HG03064 (cell line): ENCODE measurements at regions not wholly inside any gene's neighbourhood (a gene's known extent, or its start where the extent isn't known, plus 50 kb on each side); places are given as distances from the start of the nearest gene placed in this dataset.

Experiments used
- ATAC-seq: cut with Tn5 transposase; IDR thresholded peaks from one replicate; pipeline ENCODE4 v1.9.1; 2021; ENCODE audit warnings: low read depth; ENCODE audit not compliant: unreplicated experiment

DNA sequence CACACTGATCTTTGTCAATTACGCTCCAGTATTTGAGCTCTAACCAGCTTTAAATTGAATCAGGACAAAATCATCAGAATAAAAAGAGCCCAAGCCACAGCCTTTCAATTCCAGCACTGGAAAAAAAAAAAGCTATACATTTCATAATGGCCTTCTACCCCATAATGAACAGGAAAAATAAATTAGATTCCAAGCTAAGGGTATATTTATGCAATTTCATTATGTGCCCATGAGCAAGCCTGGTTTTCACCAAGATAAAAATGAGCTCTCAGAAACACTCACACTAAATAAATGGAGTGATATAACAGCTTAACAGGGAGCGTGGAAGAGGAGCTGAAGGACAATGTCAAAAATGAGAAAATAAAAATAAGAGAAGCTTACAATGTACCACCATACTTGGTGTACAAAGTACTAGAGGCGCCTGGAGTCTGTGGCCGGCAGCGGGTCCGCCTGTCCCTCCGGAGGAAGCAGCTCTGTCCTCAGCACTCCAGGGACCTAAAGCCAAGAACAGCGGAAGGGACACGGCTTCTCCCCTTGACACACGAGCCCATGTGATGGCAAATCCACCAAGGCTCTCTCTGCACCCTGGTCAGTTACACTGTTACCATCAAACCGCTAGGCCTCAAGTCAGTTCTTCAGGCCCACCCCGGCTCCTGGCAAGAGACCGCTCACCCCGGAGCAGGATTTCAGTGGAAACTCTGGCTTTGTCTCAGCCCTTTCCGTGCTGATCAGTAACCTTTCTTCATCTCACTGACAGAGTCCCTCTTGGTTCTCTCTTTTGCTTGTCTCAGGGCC lies 69.6 kb downstream of the RBFOX3 start:
- no peak for ATAC-seq

DNA sequence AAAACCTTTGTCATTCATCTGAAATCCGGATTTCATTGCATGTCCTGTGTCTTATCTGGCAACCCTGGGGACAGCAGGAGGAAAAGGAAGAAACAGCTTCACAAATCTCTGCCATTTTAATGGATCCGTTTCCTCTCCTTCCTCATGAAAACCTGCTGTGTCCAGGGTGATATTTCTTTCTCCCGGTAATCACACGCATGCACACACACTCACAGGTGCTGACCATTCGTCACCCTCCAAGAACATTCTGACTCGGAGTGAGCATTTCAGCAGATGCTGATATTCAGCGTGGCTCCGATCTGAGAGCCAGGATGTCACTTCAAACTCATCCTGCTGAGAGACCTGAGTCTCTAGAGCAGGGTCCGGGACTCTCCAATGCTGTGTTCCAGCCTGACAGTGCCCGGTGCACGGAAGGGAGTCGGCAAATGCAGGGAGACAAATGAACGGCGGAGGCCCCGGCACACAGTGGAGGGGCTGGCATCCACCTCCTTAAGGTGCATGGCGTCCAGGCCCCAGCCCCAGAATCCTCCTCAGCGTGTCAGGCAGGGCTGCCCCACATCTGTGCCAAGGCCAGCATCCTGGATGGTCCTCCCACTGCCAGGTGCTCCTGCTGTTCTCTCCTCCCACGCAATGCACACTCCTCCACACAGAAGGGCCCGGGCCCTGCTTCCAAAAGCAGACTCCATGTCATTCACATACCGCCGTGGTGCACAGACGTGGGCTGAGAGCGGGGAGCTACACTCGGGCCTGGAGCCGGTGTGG lies 70.7 kb downstream of the RBFOX3 start:
- no peak for ATAC-seq

DNA sequence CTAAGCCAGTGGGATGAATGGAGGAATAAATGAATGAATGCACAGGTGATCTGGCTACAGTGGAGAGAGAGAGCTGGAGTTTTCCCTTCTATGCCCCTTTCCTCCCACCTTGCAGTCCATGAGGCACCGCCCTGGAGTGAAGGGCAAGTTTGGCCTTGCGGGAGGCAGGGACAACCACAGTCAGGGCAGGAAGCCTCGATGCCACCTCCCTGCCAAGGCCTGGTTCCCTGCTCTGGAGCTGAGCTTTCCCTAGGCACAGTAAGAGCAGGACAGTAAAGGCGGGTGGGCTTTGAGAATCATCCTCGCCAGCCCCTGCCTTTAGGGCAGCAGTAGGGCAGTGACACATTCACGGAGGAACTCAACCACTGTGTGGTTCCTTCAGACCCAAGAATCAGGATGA lies 72.6 kb downstream of the RBFOX3 start:
- no peak for ATAC-seq

DNA sequence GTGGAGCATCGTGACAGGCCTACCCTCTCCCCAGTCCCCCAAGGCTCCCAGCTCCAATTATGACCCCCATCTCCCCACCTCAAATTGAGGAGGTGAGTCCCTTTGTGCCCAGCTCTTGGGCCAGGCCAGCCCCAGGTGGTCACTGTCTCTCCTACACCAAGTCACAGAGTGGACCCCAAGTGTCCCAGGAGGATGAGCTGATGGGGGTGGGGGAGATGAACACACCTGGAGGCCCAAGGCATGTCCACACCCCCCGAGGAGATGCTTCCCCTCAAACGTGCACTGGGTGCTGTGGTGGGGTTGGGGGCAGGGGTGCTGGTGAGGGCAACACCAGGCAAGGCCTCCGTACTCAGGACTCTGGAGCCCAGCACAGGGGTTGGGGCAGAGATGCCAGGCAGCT lies 73.2 kb downstream of the RBFOX3 start:
- no peak for ATAC-seq

DNA sequence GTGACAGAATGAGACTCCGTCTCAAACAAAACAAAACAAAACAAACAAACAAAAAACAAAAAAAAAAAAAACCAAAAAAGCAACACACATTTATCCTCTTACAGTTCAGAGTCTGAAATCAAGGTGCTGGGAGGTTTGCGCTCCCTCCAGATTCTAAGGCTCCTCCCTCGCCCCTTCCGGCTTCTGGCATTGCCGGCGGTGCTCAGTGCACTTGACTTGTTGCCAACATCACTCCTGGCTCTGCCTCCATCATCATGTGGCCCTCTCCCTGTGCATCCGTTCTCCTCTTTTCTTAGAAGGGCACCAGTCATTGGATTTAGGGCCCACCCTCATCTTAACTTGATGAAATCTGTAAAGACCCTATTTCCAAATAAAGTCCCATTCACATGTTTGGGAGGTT lies 73.8 kb downstream of the RBFOX3 start:
- no peak for ATAC-seq

DNA sequence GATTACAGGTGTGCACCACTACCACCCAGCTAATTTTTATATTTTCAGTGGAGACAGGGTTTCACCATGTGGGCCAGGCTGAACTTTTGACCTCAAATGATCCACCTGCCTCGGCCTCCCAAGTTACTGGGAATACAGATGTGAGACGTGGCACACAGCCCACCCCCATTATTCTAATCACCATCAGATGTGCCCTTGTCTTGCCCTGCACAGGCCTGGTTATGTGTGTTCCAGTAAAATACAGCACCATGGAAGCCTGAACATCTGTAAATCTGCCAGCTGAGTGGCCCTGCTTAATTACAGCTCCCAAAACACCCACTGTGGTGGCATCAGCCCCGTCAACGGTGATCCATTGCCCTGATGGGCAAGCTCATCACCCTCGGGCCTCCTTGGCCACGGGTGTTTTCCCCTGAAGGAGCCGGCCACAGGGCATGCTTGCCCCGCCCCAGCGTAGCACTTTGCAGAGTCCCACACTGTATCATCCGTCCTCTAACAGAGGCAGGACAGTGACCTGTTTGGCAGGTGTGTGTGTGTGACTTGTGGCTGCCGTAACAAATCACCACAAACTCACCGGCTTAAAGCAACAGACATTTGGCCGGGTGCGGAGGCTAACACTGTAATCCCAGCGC lies 74.5 kb downstream of the RBFOX3 start:
- no peak for ATAC-seq

DNA sequence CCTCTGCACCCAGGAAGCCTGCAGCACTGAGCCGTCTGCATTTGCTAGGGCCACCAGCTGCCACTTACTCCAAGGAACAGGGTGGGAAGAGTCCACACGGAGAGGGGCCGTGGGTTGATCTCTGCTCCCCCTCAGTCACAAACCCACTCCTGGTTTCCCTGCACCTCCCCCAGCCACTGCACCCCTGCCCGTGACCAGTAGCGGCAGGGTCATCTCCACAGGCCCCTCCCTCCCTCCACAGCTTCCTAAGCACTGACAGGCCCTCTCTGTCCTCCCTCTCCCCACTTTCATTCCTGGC lies 75.2 kb downstream of the RBFOX3 start:
- ATAC-seq: no peak

DNA sequence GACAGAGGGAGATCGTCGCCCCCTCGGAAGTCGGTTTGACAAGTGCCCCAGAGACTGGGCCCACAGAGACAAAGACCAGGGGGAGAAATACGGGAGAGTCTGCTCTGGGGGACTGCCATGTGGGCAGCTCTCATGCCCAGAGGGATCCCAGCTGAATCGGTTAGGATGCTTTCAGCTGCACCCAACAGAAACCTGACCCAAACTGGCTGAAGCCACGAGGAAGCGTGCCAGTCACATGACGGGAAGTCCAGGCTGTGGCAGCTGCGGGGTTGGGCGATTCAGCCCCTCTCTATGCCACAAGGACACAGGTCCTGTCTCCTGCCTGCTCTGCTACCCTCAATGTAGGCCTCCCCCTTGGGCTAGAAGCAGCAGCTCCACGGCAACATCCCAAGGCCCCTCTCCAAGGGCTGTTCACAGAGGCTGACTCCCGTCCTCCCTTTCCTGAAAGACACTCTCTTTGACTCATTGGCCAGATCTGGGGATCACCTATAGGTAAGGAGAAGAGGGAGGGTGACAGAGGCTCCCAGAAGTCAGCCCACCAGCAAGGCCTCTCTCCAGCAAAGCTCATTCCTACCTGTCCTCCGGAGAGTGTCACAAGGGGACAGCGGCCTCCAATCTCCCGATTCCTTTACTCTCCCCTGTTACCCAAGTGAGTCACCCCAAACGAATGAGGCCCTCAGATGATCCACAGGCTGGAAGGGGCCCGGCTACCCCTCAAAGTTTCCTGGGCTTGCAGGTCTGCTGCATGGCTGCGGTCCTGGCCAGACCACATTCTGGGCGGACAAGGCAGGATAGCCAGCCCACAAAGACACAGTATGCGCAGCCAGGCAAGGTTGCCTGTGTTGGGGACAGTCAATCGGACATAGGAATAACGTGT lies 75.8 kb downstream of the RBFOX3 start:
- no peak for ATAC-seq

DNA sequence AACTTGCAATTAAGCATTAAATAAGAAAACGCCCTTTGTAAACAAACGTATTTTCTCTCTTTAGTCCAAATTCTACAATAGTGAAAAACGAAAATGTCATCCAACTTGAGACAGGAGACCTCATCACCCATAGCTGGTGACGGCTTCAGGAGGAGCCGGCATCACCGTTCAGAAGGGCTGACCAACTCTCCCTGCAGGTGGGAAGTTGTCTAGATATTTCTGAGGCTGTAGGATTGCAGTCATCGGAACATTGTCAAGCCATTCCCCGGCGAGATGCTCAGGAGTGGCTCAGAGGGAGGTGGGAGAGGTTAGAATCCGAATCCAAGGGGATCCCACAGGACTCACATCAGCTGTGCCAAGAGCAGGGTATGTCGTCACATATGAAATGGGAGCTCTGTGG lies 76.7 kb downstream of the RBFOX3 start:
- ATAC-seq: no peak

DNA sequence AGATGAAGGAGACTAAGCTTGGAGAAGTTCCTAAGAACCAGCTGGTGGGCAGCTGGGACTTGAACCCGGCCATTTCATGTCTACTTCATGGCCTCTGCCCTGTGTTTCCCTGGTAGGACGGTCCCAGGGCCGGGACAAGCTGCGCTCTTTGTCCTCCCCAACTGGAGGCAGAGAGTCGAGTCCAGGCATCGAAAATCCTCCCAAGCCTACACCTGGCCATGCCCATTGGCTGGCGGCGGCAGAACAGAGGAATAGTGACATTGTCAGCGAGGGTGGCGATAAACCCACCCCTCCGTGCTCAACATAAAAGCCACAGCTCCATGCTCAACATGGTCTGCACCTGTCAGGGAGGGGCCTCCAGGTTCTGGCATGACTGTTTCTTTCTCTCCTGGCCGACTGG lies 77.7 kb downstream of the RBFOX3 start:
- ATAC-seq: no peak

DNA sequence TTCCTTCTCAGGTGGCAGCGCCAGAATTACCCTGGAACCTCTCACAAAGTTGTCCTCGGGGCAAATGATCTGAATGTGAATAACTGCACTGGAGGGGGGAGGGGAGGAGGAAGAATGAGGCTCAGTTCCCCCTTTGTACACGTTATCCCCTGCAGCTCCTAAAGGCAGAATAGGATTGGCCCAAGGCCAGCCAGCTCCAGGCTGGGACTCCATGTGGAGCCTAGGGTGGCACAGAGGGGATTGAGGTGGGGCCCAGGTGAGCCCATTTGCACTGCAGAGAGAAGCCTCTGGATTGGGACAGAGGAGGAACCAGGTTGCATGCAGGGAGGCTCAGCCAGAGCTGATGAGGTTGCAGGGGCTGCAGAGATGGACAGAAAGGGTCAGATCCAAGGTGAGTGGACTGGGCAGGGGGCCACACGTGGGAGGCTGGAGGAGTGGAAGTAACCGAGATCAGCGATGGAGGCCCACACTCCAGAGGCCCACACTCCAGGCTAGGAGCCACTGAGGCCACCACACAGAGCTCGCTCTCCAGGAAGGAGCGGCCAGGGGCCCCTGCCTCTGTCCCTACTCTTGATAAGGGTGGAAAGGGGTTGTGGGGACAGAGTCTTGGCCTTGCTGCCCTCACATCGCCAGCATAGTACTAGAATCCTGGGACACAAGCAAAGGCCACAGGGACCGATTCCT lies 78.6 kb downstream of the RBFOX3 start:
- no peak for ATAC-seq

DNA sequence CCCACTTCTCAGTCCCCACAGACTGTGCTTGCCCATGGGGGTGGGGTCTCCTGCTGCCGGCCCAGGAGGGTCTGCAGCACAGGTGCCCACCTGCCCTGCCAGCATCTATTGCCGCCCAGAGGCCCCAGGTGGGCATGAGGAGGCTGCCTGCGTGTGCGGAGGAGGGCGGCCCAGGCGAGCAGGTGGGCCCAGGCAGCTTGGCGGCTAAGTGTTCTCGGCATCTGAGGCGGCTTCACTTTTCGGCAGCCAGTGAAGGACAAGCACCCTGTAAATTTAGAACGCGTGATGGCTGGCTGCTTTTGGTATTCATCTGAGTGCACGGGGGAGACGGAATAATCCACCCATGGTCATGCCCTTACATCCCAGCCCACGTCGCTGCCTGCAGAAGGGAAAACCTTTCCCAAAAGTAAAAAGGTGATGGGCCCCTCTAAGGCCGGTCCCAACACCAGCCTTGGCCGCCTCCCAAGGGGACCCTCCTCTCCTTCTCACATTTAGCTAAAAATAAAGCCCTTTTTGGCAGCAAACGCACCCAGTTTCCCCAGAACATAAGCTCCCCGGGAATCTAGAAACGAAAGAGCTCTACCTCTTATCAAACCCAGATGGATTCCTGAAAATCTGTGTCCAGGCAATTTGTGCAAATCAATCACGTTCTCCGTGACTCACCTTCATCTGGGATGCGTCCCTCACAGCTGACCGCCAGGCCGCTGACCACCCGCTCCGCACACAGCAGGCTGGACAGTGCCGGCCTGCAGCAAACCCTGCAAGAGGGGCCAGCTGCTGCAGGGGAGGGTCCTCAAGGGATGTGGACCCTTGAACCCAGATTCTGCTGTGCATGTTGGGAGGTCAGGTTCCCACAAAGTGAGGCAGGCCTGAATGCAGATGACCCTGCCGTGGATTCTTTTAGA lies 79.4 kb downstream of the RBFOX3 start:
- ATAC-seq: no peak

DNA sequence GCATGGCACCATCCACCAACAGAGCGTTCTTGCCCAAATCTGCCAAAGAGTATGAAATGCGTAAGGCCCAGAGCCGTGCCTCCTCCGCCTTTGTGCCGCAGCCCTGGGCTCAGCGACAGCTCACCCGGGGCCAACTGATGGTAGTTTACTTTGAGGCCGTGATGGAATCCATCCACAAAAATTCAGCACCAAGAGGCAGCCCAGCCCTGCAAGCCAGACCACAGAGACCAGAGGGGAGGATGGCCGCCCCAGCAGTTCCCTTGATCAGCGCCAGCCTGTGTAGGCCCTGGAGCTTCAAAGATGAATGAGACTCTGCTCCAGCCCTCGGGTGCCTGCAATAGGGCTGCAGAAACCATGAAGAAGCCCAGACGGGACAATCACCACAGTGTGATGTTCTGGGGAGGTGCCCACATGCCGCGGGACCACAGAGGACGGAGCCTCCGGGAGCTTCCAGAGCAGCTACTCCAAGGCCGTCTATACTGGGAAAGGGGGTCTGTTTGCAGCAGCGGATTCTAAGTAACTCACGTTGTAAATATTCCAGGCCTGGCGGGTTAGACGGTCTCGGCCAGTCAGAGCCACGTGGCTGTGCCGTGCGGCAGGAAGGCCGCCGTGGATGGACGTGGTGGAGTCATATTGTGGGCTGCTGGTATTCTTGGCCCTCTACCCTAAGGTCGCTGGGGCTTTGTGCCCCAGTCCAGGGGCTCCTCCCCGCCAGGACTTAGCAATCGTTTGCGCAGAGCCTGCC lies 80.3 kb downstream of the RBFOX3 start:
- ATAC-seq: no peak

DNA sequence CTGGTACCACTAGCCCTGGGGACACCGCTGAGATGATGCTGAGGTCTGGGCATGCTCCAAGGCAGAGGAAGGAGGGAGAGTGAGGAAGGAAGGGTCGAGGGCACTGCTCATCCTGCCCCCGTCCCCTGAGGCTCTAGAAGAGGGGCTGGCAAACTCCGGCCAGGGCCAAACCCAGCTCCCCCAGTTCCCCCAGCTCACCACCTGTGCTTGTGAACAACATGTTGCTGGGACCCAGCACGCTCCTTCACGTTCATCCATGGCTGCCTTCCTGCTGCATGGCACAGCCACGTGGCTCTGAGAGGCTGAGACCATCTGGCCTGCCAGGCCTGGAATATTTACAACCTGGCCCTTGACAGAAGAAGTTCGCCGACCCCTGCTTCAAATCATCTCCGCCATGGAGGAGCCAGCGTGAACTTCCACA lies 81.2 kb downstream of the RBFOX3 start:
- no peak for ATAC-seq

DNA sequence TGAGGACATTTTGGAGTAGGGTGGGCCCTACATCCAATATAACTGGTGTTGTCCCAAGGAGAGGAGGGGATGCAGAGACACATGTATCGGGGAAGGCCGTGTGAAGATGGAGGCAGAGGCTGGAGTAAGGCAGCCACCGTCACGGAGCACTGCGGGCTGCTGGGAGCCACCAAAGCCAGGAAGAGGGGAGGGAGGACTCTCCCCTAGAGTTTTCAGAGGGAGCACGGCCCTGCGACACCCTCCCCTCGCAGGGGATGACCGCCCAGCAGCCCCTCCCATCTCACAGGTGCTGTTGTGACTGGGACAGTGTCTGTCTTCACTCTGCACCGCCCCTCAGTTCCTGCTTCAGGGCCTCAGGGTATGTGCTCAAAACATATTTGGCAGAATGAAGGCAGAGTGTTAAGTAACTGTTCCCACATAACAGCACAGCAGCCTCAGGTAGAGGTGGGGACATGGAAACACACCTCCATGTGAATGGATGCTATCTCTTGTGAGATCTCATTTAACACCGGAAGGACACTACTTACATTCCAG lies 82.2 kb downstream of the RBFOX3 start:
- ATAC-seq: no peak

DNA sequence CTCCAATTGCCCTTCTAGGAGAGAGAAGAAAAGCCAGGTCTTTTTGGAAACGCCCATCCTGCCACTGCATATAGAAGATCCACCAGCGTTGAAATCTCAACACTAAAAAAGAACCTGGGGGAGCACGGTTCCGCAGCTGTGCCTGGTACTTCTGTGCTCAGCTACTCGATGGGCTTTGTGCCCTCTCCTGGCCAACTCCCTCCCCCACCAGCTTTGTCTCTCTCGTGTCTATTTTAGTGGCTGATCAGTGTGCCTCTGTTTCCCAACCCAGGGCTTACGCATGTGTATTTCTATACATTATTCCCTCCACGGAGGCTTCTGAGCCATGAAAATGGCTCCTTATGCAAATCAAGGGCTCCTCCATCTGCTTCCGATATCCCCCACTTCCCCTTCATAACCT lies 83.5 kb downstream of the RBFOX3 start:
- ATAC-seq: no peak

DNA sequence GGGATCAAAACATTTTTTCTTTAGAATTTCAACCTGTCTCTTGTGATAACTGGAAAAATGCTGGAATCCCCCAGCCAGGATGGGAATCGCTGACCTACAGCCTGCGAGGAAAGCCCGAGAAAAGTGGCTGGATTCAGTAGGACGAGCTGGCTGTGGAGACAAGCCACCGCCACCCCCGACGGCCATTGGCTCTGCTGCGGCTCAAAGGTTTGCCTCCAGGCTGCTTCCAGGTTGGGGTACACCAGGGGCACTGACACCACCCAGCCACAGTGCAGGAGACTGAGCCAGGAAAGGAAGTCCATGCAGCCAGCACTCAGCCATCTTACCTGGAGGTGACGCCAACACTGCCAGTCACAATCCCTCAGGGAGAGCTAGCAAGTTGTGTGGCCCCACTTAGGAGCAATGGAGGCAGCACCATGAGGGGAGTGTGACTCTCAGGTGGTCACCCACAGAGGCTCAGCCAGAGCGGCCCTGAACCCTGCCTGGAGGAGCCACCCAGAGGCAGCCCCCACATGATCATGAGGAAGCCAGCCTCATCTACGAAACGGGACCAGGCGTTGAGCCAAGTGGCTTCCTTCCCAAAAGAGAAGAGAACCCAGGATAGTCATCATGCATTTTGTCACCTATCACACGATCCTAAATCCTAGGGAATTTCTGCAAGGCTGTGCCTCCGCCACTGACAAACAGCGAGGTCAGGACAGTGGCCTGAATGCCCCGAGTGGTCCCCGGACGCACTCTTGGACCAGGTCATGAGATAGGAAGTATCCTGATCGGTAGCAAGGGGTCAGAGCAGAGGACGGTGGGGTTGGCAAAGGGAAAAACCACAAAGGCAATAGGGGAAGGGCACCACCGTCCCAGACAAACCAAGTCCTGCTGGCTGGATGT lies 84.8 kb downstream of the RBFOX3 start:
- ATAC-seq: no peak
